SK-N-SH treated with all-trans-retinoic acid at 6 μM for 48 hours (cell line): ENCODE measurements at regions not wholly inside any gene's neighbourhood (a gene's known extent, or its start where the extent isn't known, plus 50 kb on each side); places are given as distances from the start of the nearest gene placed in this dataset.

ENCODE experiments used
- ARNTL ChIP-seq: fragments of 450-650 bp; formaldehyde crosslinking; IDR thresholded peaks from 2 replicates; pipeline ENCODE4 v1.5.0; 2020; ENCODE audit warnings: low read depth, mild to moderate bottlenecking, moderate library complexity, borderline replicate concordance
- OSR1 ChIP-seq: fragments of 250-450 bp; sonication (Bioruptor Pico); IDR thresholded peaks from 2 replicates; pipeline ENCODE4 v1.8.0; 2022; ENCODE audit warnings: moderate library complexity, mild to moderate bottlenecking, inconsistent platforms
- ZC3H10 ChIP-seq: fragments of 250-450 bp; sonication (Bioruptor Pico); IDR thresholded peaks from 2 replicates; pipeline ENCODE4 v1.5.1; 2021; ENCODE audit warnings: mild to moderate bottlenecking, moderate library complexity
- ZFP3 ChIP-seq: fragments of 250-450 bp; sonication (Bioruptor Pico); IDR thresholded peaks from 2 replicates; pipeline ENCODE4 v1.5.0; 2020; ENCODE audit warnings: mild to moderate bottlenecking, moderate library complexity

DNA sequence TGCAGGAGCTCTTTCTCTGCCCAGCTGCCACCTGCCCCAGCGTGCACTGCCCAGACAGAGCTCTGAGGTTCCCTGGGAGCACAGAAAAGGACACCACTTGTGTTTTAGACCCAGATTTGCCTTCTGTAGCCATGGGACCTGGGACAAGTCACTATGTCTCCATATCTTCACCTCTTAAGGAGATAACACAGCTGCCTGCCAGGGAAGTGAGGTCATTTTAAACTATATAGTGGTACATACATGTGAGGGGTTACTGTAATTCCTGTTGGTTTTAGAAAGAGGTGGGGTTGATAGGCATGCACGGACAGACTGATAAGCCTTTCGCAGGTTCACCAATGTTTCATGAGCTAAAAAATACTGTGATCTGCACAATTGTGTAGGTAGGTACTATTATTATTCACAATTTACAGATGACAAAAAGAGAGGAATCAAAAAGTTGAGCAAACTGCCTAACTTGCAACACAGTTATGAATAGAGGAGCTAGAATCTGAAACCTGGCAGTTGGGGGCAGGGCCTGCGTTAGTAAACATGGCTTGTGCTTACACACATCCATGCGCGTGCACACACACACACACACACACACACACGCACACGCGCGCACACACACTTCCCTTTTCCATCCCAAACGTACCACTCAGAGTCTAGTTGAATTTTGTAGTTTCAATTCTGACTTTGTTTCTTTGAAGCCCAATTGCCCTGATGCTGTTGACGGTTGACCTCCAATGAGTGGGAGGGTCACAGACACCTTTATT, 193.6 kb downstream of the FAM43A start:
- TF ChIP-seq OSR1 (CRISPR knock-in tag) (no peak), ZFP3 (CRISPR knock-in tag) (no peak), ZC3H10 (CRISPR knock-in tag) (no peak), ARNTL (CRISPR knock-in tag) (no peak)
